HEK293 (cell line): ENCODE measurements at regions not wholly inside any gene's neighbourhood (a gene's known extent, or its start where the extent isn't known, plus 50 kb on each side); places are given as distances from the start of the nearest gene placed in this dataset.

Source experiments
- CTCF ChIA-PET: fragments of 350-600 bp; formaldehyde crosslinking; extraction: SDS; loops from one replicate; lab custom pipeline; 2021; ENCODE audit warnings: antibody characterized with exemption; lab: Yijun Ruan, JAX
- POLR2A ChIA-PET: fragments of 300-600 bp; formaldehyde crosslinking; extraction: SDS; loops from one replicate; lab custom pipeline; 2020; ENCODE audit warnings: antibody characterized with exemption, inconsistent platforms; lab: Yijun Ruan, JAX
- H3K27ac ChIP-seq: fragments of 200-500 bp; sonication (Bioruptor generic); 2 replicates; pipeline ENCODE4 v1.5.1; 2014; ENCODE audit warnings: low read depth, low read length, control low read depth, inconsistent platforms; ENCODE audit errors: extremely low read depth
- H3K36me3 ChIP-seq, 2 experiments: fragments of 200-500 bp in 1 of 2; sonication (Bioruptor generic) in 1 of 2; 1 replicate in 1 of 2; 2 replicates in 1 of 2; pipeline ENCODE4 v1.5.1; 2014 to 2017; ENCODE audit warnings: inconsistent platforms in 2 of 2, low read length in 2 of 2; ENCODE audit not compliant: control insufficient read depth in 2 of 2, insufficient read depth in 1 of 2
- H3K4me1 ChIP-seq: fragments of 200-500 bp; sonication (Bioruptor generic); 2 replicates; pipeline ENCODE4 v1.5.1; 2014; ENCODE audit warnings: mild to moderate bottlenecking, low read length, inconsistent platforms; ENCODE audit not compliant: control insufficient read depth, insufficient read depth
- H3K4me3 ChIP-seq: 2 replicates; pipeline ENCODE4 v1.5.1; 2011; ENCODE audit warnings: low read depth, mild to moderate bottlenecking, control low read depth, low read length, moderate library complexity
- H3K9me3 ChIP-seq: fragments of 200-500 bp; sonication (Bioruptor generic); 2 replicates; pipeline ENCODE4 v1.5.1; 2014; ENCODE audit warnings: low read depth, low read length, inconsistent platforms; ENCODE audit not compliant: control insufficient read depth, insufficient read depth
- GLI4 ChIP-seq: fragments of 450-650 bp; formaldehyde crosslinking; IDR thresholded peaks from 2 replicates; pipeline ENCODE4 v1.5.1; 2016; ENCODE audit warnings: missing biosample characterization, missing genetic modification characterization
- GLIS2 ChIP-seq: fragments of 450-650 bp; formaldehyde crosslinking; IDR thresholded peaks from 2 replicates; pipeline ENCODE4 v1.5.1; 2016; ENCODE audit warnings: missing biosample characterization, missing genetic modification characterization
- REPIN1 ChIP-seq: fragments of 450-650 bp; formaldehyde crosslinking; IDR thresholded peaks from 2 replicates; pipeline ENCODE4 v1.5.1; 2017; ENCODE audit warnings: missing biosample characterization, missing genetic modification characterization, low read depth
- REST ChIP-seq: fragments of 450-650 bp; formaldehyde crosslinking; IDR thresholded peaks from 2 replicates; pipeline ENCODE4 v1.5.1; 2016; ENCODE audit warnings: missing biosample characterization, missing genetic modification characterization
- ZBTB17 ChIP-seq: fragments of 450-650 bp; formaldehyde crosslinking; IDR thresholded peaks from 2 replicates; pipeline ENCODE4 v1.5.1; 2016; ENCODE audit warnings: missing biosample characterization, missing genetic modification characterization
- ZEB2 ChIP-seq: fragments of 450-650 bp; formaldehyde crosslinking; IDR thresholded peaks from 2 replicates; pipeline ENCODE4 v1.5.1; 2016; ENCODE audit warnings: missing biosample characterization, missing genetic modification characterization
- ZFP69B ChIP-seq: fragments of 450-650 bp; formaldehyde crosslinking; IDR thresholded peaks from 2 replicates; pipeline ENCODE4 v1.5.1; 2016; ENCODE audit warnings: missing biosample characterization, missing genetic modification characterization
- ZIC2 ChIP-seq: fragments of 450-650 bp; formaldehyde crosslinking; IDR thresholded peaks from 2 replicates; pipeline ENCODE4 v1.5.1; 2016; ENCODE audit warnings: missing biosample characterization, missing genetic modification characterization
- ZNF140 ChIP-seq: fragments of 450-650 bp; formaldehyde crosslinking; IDR thresholded peaks from 2 replicates; pipeline ENCODE4 v1.5.1; 2016; ENCODE audit warnings: missing biosample characterization, missing genetic modification characterization
- ZNF18 ChIP-seq: fragments of 450-650 bp; formaldehyde crosslinking; IDR thresholded peaks from 2 replicates; pipeline ENCODE4 v1.5.1; 2016; ENCODE audit warnings: missing biosample characterization, missing genetic modification characterization
- ZNF248 ChIP-seq: fragments of 450-650 bp; formaldehyde crosslinking; IDR thresholded peaks from 2 replicates; pipeline ENCODE4 v1.5.1; 2017; ENCODE audit warnings: missing biosample characterization, missing genetic modification characterization
- ZNF518A ChIP-seq: fragments of 450-650 bp; formaldehyde crosslinking; conservative IDR thresholded peaks from 2 replicates; pipeline ENCODE4 v1.5.1; 2016; ENCODE audit warnings: low read depth, missing biosample characterization, missing genetic modification characterization
- ZNF571 ChIP-seq: fragments of 450-650 bp; formaldehyde crosslinking; IDR thresholded peaks from 2 replicates; pipeline ENCODE4 v1.5.0; 2017; ENCODE audit warnings: missing biosample characterization, missing genetic modification characterization
- ZNF596 ChIP-seq: fragments of 450-650 bp; IDR thresholded peaks from 2 replicates; pipeline ENCODE4 v1.5.0; 2018; ENCODE audit warnings: missing biosample characterization, mild to moderate bottlenecking, missing genetic modification characterization, moderate library complexity
- ZNF677 ChIP-seq: fragments of 450-650 bp; IDR thresholded peaks from 2 replicates; pipeline ENCODE4 v1.5.0; 2018; ENCODE audit warnings: missing biosample characterization, mild to moderate bottlenecking, missing genetic modification characterization, moderate library complexity
- ZSCAN16 ChIP-seq: fragments of 450-650 bp; formaldehyde crosslinking; IDR thresholded peaks from 2 replicates; pipeline ENCODE4 v1.5.1; 2016; ENCODE audit warnings: missing biosample characterization, missing genetic modification characterization
- ZSCAN23 ChIP-seq: fragments of 450-650 bp; formaldehyde crosslinking; IDR thresholded peaks from 2 replicates; pipeline ENCODE4 v1.5.1; 2016; ENCODE audit warnings: missing biosample characterization, missing genetic modification characterization

- POLR2A ChIA-PET, result no interaction called here
- CTCF ChIA-PET, result interaction anchor here (0.6 kb wide), 1 partner anchor 778 kb away, joined by 3 read pairs; no protein-coding TSS in a partner anchor
- TF ChIP-seq ZNF571, result no peak
- no peak for TF ChIP-seq ZNF18
- TF ChIP-seq GLI4, result no peak
- no peak for TF ChIP-seq ZFP69B
- H3K4me1 ChIP-seq, result no peaks in the 10 kb centered on the region
- no peaks in the 10 kb centered on the region for H3K9me3 ChIP-seq
- H3K4me3 ChIP-seq, result no peak overlapping the region
- no peak overlapping the region for H3K27ac ChIP-seq
- H3K36me3 ChIP-seq, result no peaks in the 10 kb centered on the region
Measured at GRCh38 chr13:63501702-63502101, 2086.1 kb upstream of the PCDH20 start.

GRCh38 chr13:63497601-63498000 lies 2082.0 kb upstream of the PCDH20 start:
- no peaks in the 10 kb centered on the region for H3K36me3 ChIP-seq
- TF ChIP-seq ZIC2 (tag by site-specific recombination) (no peak), ZNF248 (no peak), GLIS2 (no peak), ZNF518A (tag by site-specific recombination) (no peak), ZBTB17 (no peak), ZNF677 (no peak), ZNF596 (tag by site-specific recombination) (no peak), ZSCAN23 (tag by site-specific recombination) (no peak), REST (no peak), ZSCAN16 (tag by site-specific recombination) (no peak), REPIN1 (tag by site-specific recombination) (no peak), ZEB2 (tag by site-specific recombination) (no peak), ZNF140 (tag by site-specific recombination) (no peak)
- CTCF ChIA-PET, result interaction anchor here (0.6 kb wide), 1 partner anchor 27 kb away, joined by 3 read pairs; no protein-coding TSS in a partner anchor
- POLR2A ChIA-PET, result no interaction called here
- H3K4me3 ChIP-seq, result no peak overlapping the region
- no peaks in the 10 kb centered on the region for H3K9me3 ChIP-seq
- H3K27ac ChIP-seq, result no peak overlapping the region
- H3K4me1 ChIP-seq, result no peaks in the 10 kb centered on the region
